NCI-H1105 (cell line): ENCODE measurements at regions not wholly inside any gene's neighbourhood (a gene's known extent, or its start where the extent isn't known, plus 50 kb on each side); places are given as distances from the start of the nearest gene placed in this dataset.
A peak's percentile ranks its signal among the peaks of the same experiment; 100 is the strongest.

Experiments
- DNase-seq: peaks from one replicate; lab custom pipeline; 2025; lab: John Stamatoyannopoulos, UW

DNA sequence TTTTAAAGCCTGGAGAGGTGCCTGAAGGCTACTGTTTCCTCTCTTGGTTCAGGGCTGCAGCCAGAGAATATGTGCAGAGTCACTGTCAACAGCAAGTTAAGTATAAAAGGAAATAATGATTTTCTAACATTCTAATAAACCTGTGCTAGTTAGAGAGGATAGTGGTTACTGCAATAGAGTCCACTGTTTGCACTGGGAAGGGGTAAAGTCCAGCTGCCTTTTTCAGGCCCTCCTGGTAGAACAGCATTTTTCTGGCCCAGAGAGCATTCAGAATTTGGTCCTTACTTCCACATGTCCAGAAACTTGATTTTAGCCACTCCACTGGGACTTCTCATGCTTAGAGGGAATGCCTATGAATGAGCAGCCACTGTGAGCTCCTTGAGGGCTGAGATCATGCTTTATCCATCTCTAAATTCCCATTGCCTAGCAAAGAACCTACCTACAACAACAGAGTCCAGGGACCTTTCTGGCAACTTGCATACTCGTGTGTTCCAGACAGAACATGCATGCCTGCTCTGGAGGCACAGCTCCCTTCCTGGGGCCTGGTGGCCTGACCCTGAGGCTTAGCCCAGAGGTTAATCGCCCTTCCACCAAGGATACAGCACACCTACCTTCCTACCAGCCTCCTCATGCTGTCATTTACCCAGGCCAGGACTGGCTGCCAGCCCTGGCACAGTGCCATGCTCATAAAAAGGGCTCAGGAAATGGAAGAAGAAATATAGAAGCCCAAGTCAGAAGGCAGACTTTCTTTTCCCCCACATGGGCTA lies 50.3 kb upstream of the ATP13A3 start:
- peak; percentile 87 for DNase-seq
